Upper lobe of left lung (tissue), 4 donors: ENCODE measurements at regions not wholly inside any gene's neighbourhood (a gene's known extent, or its start where the extent isn't known, plus 50 kb on each side); places are given as distances from the start of the nearest gene placed in this dataset.

Source experiments
- EP300 ChIP-seq, 4 donors: sonication (generic); formaldehyde crosslinking; IDR thresholded peaks; one replicate each; pipeline ENCODE4 v1.5.1; 2017; ENCODE audit warnings: antibody characterized with exemption in 4 of 4, control low read depth in 2 of 4
- POLR2A ChIP-seq, 4 donors: fragments of 450-650 bp; IDR thresholded peaks; one replicate each; pipeline ENCODE4 v1.5.1; 2016 to 2017; ENCODE audit warnings: antibody characterized with exemption in 4 of 4, mild to moderate bottlenecking in 2 of 4
- POLR2AphosphoS5 ChIP-seq, 2 donors: sonication (generic); formaldehyde crosslinking; IDR thresholded peaks; one replicate each; pipeline ENCODE4 v1.5.1; 2017; ENCODE audit warnings: antibody characterized with exemption in 2 of 2
- TF ChIP-seq, protein P1 (sequence below), 6 experiments: fragments of 450-650 bp in 4 of 6; fragments of 200-600 bp in 2 of 6; sonication (generic) in 2 of 6; IDR thresholded peaks; one replicate each; pipeline ENCODE4 v1.5.1; 2016 to 2019; ENCODE audit warnings: antibody characterized with exemption in 6 of 6

DNA sequence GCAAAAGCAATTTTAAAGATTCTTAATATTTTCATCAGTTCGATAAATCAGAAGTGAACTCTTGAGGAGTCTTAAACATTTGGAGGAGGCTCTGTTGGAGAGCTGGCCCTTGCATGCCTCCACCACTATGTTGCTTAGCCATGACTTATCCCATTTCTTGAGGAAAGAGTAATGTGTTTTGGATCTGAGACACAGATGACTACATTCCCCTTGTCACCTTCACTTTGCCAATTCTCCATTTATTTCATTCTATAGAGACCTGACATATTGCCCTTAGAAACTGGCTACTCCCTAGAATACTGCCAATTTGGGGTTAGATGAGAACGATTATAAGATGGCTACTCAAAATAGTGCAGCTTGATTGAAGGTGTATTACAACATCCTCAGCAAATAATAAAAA, 157.4 kb upstream of the TMEM260 start:
- TF ChIP-seq, protein P1, sequence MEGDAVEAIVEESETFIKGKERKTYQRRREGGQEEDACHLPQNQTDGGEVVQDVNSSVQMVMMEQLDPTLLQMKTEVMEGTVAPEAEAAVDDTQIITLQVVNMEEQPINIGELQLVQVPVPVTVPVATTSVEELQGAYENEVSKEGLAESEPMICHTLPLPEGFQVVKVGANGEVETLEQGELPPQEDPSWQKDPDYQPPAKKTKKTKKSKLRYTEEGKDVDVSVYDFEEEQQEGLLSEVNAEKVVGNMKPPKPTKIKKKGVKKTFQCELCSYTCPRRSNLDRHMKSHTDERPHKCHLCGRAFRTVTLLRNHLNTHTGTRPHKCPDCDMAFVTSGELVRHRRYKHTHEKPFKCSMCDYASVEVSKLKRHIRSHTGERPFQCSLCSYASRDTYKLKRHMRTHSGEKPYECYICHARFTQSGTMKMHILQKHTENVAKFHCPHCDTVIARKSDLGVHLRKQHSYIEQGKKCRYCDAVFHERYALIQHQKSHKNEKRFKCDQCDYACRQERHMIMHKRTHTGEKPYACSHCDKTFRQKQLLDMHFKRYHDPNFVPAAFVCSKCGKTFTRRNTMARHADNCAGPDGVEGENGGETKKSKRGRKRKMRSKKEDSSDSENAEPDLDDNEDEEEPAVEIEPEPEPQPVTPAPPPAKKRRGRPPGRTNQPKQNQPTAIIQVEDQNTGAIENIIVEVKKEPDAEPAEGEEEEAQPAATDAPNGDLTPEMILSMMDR (IDR thresholded peaks at IDR 0.05): no peak
- TF ChIP-seq POLR2AphosphoS5 (IDR thresholded peaks at IDR 0.05): no peak
- TF ChIP-seq POLR2A (IDR thresholded peaks at IDR 0.05): no peak
- no peak for TF ChIP-seq EP300 (IDR thresholded peaks at IDR 0.05)
